H54 (cell line): ENCODE measurements at regions not wholly inside any gene's neighbourhood (a gene's known extent, or its start where the extent isn't known, plus 50 kb on each side); places are given as distances from the start of the nearest gene placed in this dataset.

Experiments used
- DNase-seq: peaks from one replicate; pipeline ENCODE4 v3.0.0; 2011; ENCODE audit warnings: low spot score, mixed read lengths; ENCODE audit not compliant: insufficient read length
- FAIRE-seq: peaks from 3 replicates; lab custom pipeline; 2011; peaks lifted over from hg19 to GRCh38; lab: Jason Lieb, UNC
- POLR2A ChIP-seq: IDR thresholded peaks from 2 replicates; pipeline ENCODE4 v1.6.1; 2011; ENCODE audit warnings: low read depth, mild to moderate bottlenecking, low read length

GRCh38 chr6:97572943-97573342 lies 289.9 kb upstream of the MMS22L start:
- no peak for FAIRE-seq
- DNase-seq: no peak
- no peak for TF ChIP-seq POLR2A

GRCh38 chr6:97586344-97586743 lies 303.3 kb upstream of the MMS22L start:
- DNase-seq (no peak), FAIRE-seq (no peak)
- TF ChIP-seq POLR2A: no peak

GRCh38 chr6:97591955-97592354 lies 308.9 kb upstream of the MMS22L start:
- TF ChIP-seq POLR2A: no peak
- DNase-seq (no peak), FAIRE-seq (no peak)

- DNase-seq: peak; percentile 0
- no peak for FAIRE-seq
- no peak for TF ChIP-seq POLR2A
Observed at GRCh38 chr6:97594844-97595243, 311.8 kb upstream of the MMS22L start.

- FAIRE-seq: no peak
Observed at GRCh38 chr6:97621111-97621510, 338.1 kb upstream of the MMS22L start.

GRCh38 chr6:97626671-97627441 lies 343.8 kb upstream of the MMS22L start:
- no peak for FAIRE-seq
- no peak for DNase-seq
- no peak for TF ChIP-seq POLR2A

More at GRCh38 chr6:97621111-97621510, 338.1 kb upstream of the MMS22L start:
- no peak for DNase-seq
- no peak for TF ChIP-seq POLR2A

GRCh38 chr6:97629180-97629579 lies 346.2 kb upstream of the MMS22L start:
- no peak for FAIRE-seq
- no peak for TF ChIP-seq POLR2A
- DNase-seq: no peak

- TF ChIP-seq POLR2A: no peak
- DNase-seq (no peak), FAIRE-seq (no peak)
Observed at GRCh38 chr6:97630604-97631003, 347.6 kb upstream of the MMS22L start.

- no peak for FAIRE-seq
- TF ChIP-seq POLR2A: no peak
- DNase-seq: no peak
Observed at GRCh38 chr6:97632341-97632740, 349.3 kb upstream of the MMS22L start.

- FAIRE-seq: no peak
- TF ChIP-seq POLR2A: no peak
- no peak for DNase-seq
Observed at GRCh38 chr6:97639702-97640101, 356.7 kb upstream of the MMS22L start.

- TF ChIP-seq POLR2A: no peak
- no peak for FAIRE-seq
- DNase-seq: no peak
Observed at GRCh38 chr6:97644353-97644752, 361.3 kb upstream of the MMS22L start.

- DNase-seq: no peak
- FAIRE-seq: no peak
Observed at GRCh38 chr6:97645757-97646156, 362.7 kb upstream of the MMS22L start.

GRCh38 chr6:97653076-97653475 lies 370.1 kb upstream of the MMS22L start:
- no peak for TF ChIP-seq POLR2A
- DNase-seq (no peak), FAIRE-seq (no peak)

More at GRCh38 chr6:97645757-97646156, 362.7 kb upstream of the MMS22L start:
- no peak for TF ChIP-seq POLR2A

- FAIRE-seq: no peak
- DNase-seq: no peak
- TF ChIP-seq POLR2A: no peak
Observed at GRCh38 chr6:97653517-97653916, 370.5 kb upstream of the MMS22L start.

GRCh38 chr6:97654674-97655073 lies 371.7 kb upstream of the MMS22L start:
- FAIRE-seq (no peak), DNase-seq (no peak)
- TF ChIP-seq POLR2A: no peak

GRCh38 chr6:97656236-97656635 lies 373.2 kb upstream of the MMS22L start:
- no peak for TF ChIP-seq POLR2A
- DNase-seq (no peak), FAIRE-seq (no peak)
